ENCODE measurements at regions not wholly inside any gene's neighbourhood (a gene's known extent, or its start where the extent isn't known, plus 50 kb on each side); places are given as distances from the start of the nearest gene placed in this dataset.

- Histone ChIP-seq H3K36me3 (ENCODE audit: control insufficient read depth in 1 of 2, insufficient read depth in 2 of 2, low read length in 2 of 2) (no peaks in the 10 kb centered on the region), H3K27ac (ENCODE audit: low read depth, low read length) (no peak overlapping the region), H3K9ac (ENCODE audit: low read length) (no peak overlapping the region), H3K4me1 (ENCODE audit: control insufficient read depth in 1 of 2, insufficient read depth in 2 of 2, low read length in 2 of 2) (no peaks in the 10 kb centered on the region), H3K9me3 (ENCODE audit: control insufficient read depth in 1 of 2, insufficient read depth in 1 of 2, low read depth in 1 of 2, low read length in 2 of 2) (peaks cover 14 to 28% of the 10 kb centered on the region in 2 experiments; a peak in 2 of 4 replicates), H3K9me2 (ENCODE audit: insufficient read depth) (no peaks in the 10 kb centered on the region), H4K20me1 (ENCODE audit: insufficient read depth) (no peaks in the 10 kb centered on the region), H3K4me2 (ENCODE audit: low read length) (no peak overlapping the region), H3K27me3 (ENCODE audit: insufficient read depth, low read length) (no peaks in the 10 kb centered on the region), H3K4me3 (replicated peaks in 1 of 2; ENCODE audit: low read depth in 1 of 2, low read length in 2 of 2) (no peak overlapping the region), H3K79me2 (ENCODE audit: insufficient read depth, low read length) (no peaks in the 10 kb centered on the region), H2AFZ (ENCODE audit: low read depth, low read length, poor library complexity, severe bottlenecking) (no peak overlapping the region)
- ChIA-PET POLR2A (no interaction called here), CTCF (no interaction called here), RAD21 (ENCODE audit: low non-redundant PET in 1 of 2, low total read pairs in 2 of 2, uncharacterized antibody in 2 of 2, unreplicated experiment in 2 of 2) (no interaction called here)
- DNase-seq (ENCODE audit: low read depth, low spot score) = no peak
- ATAC-seq = no peak
- no peak for TF ChIP-seq CBX3 (IDR thresholded peaks at IDR 0.05; ENCODE audit: low read depth)
- no peak for TF ChIP-seq POLR2A (IDR thresholded peaks at IDR 0.05; ENCODE audit: borderline replicate concordance, extremely low read depth, insufficient read depth, insufficient read length)
- no peak for TF ChIP-seq TCF7L2 (IDR thresholded peaks at IDR 0.05; ENCODE audit: borderline replicate concordance, extremely low read depth, insufficient read depth, insufficient read length)
- TF ChIP-seq SP1 (IDR thresholded peaks at IDR 0.05; ENCODE audit: low read depth) = no peak
- no peak for TF ChIP-seq CTCF (IDR thresholded peaks at IDR 0.05 in 2 of 3, conservative IDR thresholded peaks at IDR 0.05 in 1 of 3; ENCODE audit: borderline replicate concordance in 1 of 3, insufficient read depth in 1 of 3, low read depth in 2 of 3, low read length in 2 of 3)
- TF ChIP-seq EZH2 (IDR thresholded peaks at IDR 0.05) = no peak
- no peak for TF ChIP-seq FOSL1 (IDR thresholded peaks at IDR 0.05; ENCODE audit: low read depth)
- TF ChIP-seq ATF3 (IDR thresholded peaks at IDR 0.05) = no peak
- TF ChIP-seq ELF1 (IDR thresholded peaks at IDR 0.05; ENCODE audit: borderline replicate concordance, low read depth) = no peak
- no TSS peak for BruUV-seq (replicated peaks)
- intact Hi-C loops (cut with micrococcal nuclease) = no loop called here
Observed at GRCh38 chr15:24858737-24859601, 95.8 kb upstream of the SNRPN start.
